ENCODE measurements at regions not wholly inside any gene's neighbourhood (a gene's known extent, or its start where the extent isn't known, plus 50 kb on each side); places are given as distances from the start of the nearest gene placed in this dataset.

GRCh38 chr14:25574628-25575325 is 524.8 kb upstream of the STXBP6 start:
- Histone ChIP-seq H3F3A (ENCODE audit: insufficient read depth) (no peaks in the 10 kb centered on the region), H2AFZ (ENCODE audit: low read depth, low read length, severe bottlenecking) (no peak overlapping the region), H3K27ac (ENCODE audit: low read depth, low read length) (no peak overlapping the region), H3K79me2 (ENCODE audit: insufficient read depth, low read length) (no peaks in the 10 kb centered on the region), H4K20me1 (ENCODE audit: low read depth, low read length) (no peaks in the 10 kb centered on the region), H3K4me3 (ENCODE audit: insufficient read depth, low read length, poor library complexity, severe bottlenecking) (no peak overlapping the region), H3K9ac (ENCODE audit: low read length) (no peak overlapping the region), H3K9me2 (replicated peaks; ENCODE audit: insufficient read depth, low read length) (no peaks in the 10 kb centered on the region), H3K27me3 (ENCODE audit: low read length) (no peaks in the 10 kb centered on the region), H3K9me3 (ENCODE audit: insufficient read depth, low read length) (no peaks in the 10 kb centered on the region; the same call in none of the 2 replicates), H3K4me2 (ENCODE audit: low read depth, low read length, poor library complexity, severe bottlenecking) (no peak overlapping the region), H3K36me3 (ENCODE audit: low read length) (no peaks in the 10 kb centered on the region)
- TF ChIP-seq EZH2phosphoT487 (conservative IDR thresholded peaks at IDR 0.05; ENCODE audit: low read length) (no peak), CTCF (IDR thresholded peaks at IDR 0.05; ENCODE audit: insufficient read depth, low read length, poor library complexity, severe bottlenecking) (no peak)

GRCh38 chr14:25570483-25570882 is 520.5 kb upstream of the STXBP6 start:
- Histone ChIP-seq H3K9me3 (ENCODE audit: insufficient read depth, low read length) (no peaks in the 10 kb centered on the region; the same call in 1 of the 2 replicates), H2AFZ (ENCODE audit: low read depth, low read length, severe bottlenecking) (no peak overlapping the region), H3K27me3 (ENCODE audit: low read length) (no peaks in the 10 kb centered on the region), H3K27ac (ENCODE audit: low read depth, low read length) (no peak overlapping the region), H3K4me2 (ENCODE audit: low read depth, low read length, poor library complexity, severe bottlenecking) (no peak overlapping the region), H4K20me1 (ENCODE audit: low read depth, low read length) (no peaks in the 10 kb centered on the region), H3K79me2 (ENCODE audit: insufficient read depth, low read length) (no peaks in the 10 kb centered on the region), H3K9ac (ENCODE audit: low read length) (no peak overlapping the region), H3K4me3 (ENCODE audit: insufficient read depth, low read length, poor library complexity, severe bottlenecking) (no peak overlapping the region), H3F3A (ENCODE audit: insufficient read depth) (no peaks in the 10 kb centered on the region), H3K9me2 (replicated peaks; ENCODE audit: insufficient read depth, low read length) (no peaks in the 10 kb centered on the region), H3K36me3 (ENCODE audit: low read length) (no peaks in the 10 kb centered on the region)
- TF ChIP-seq CTCF (IDR thresholded peaks at IDR 0.05; ENCODE audit: insufficient read depth, low read length, poor library complexity, severe bottlenecking) (no peak), EZH2phosphoT487 (conservative IDR thresholded peaks at IDR 0.05; ENCODE audit: low read length) (no peak)

- no peaks in the 10 kb centered on the region for H3K9me3 ChIP-seq (ENCODE audit: insufficient read depth, low read length)
- no peaks in the 10 kb centered on the region for H3K27me3 ChIP-seq (ENCODE audit: low read length)
- no peaks in the 10 kb centered on the region for H3K79me2 ChIP-seq (ENCODE audit: insufficient read depth, low read length)
- H2AFZ ChIP-seq (ENCODE audit: low read depth, low read length, severe bottlenecking), result no peak overlapping the region
- no peaks in the 10 kb centered on the region; the same call in 1 of the 2 replicates for H4K20me1 ChIP-seq (ENCODE audit: low read depth, low read length)
- no peaks in the 10 kb centered on the region for H3F3A ChIP-seq (ENCODE audit: insufficient read depth)
- H3K9me2 ChIP-seq (replicated peaks; ENCODE audit: insufficient read depth, low read length), result no peaks in the 10 kb centered on the region
- H3K36me3 ChIP-seq (ENCODE audit: low read length), result no peaks in the 10 kb centered on the region
- TF ChIP-seq EZH2phosphoT487 (conservative IDR thresholded peaks at IDR 0.05; ENCODE audit: low read length) (no peak), CTCF (IDR thresholded peaks at IDR 0.05; ENCODE audit: insufficient read depth, low read length, poor library complexity, severe bottlenecking) (no peak)
- H3K4me2 ChIP-seq (ENCODE audit: low read depth, low read length, poor library complexity, severe bottlenecking), result no peak overlapping the region
- H3K4me3 ChIP-seq (ENCODE audit: insufficient read depth, low read length, poor library complexity, severe bottlenecking), result no peak overlapping the region
- no peak overlapping the region for H3K27ac ChIP-seq (ENCODE audit: low read depth, low read length)
- H3K9ac ChIP-seq (ENCODE audit: low read length), result no peak overlapping the region
These were observed 507.5 kb upstream of the STXBP6 start for GRCh38 chr14:25557466-25557865.
